Bronchial epithelial cell (primary cell): ENCODE measurements at regions not wholly inside any gene's neighbourhood (a gene's known extent, or its start where the extent isn't known, plus 50 kb on each side); places are given as distances from the start of the nearest gene placed in this dataset.
"Not testable (repeated sequence)": the region's sequence is repeated elsewhere in the genome, so short reads cannot be mapped to it uniquely, and the experiment has no call there.

Experiments
- DNase-seq: peaks from one replicate; pipeline ENCODE4 v3.0.0-alpha.2; 2010; ENCODE audit warnings: low read depth
- FAIRE-seq: peaks from 2 replicates; lab custom pipeline; 2011; peaks lifted over from hg19 to GRCh38; lab: Jason Lieb, UNC
- H3K27me3 ChIP-seq: 2 replicates; pipeline ENCODE4 v1.5.1; 2011; ENCODE audit warnings: low read length; ENCODE audit not compliant: control insufficient read depth, insufficient read depth
- H3K36me3 ChIP-seq: 2 replicates; pipeline ENCODE4 v1.5.1; 2011; ENCODE audit warnings: low read length; ENCODE audit not compliant: control insufficient read depth, insufficient read depth
- H3K4me3 ChIP-seq: 2 replicates; pipeline ENCODE4 v1.5.1; 2011; ENCODE audit warnings: mild to moderate bottlenecking, low read depth, low read length, control low read depth
- CTCF ChIP-seq: IDR thresholded peaks from 2 replicates; pipeline ENCODE4 v1.5.1; 2011; ENCODE audit warnings: mild to moderate bottlenecking, moderate library complexity, low read length, control low read depth, inconsistent platforms; ENCODE audit not compliant: insufficient read depth, severe bottlenecking

GRCh38 chr10:10053051-10053450, 964.6 kb upstream of the CELF2 start:
- no peak for DNase-seq
- no peak for TF ChIP-seq CTCF
- H3K27me3 ChIP-seq = no peaks in the 10 kb centered on the region
- H3K4me3 ChIP-seq = no peak overlapping the region
- FAIRE-seq = no peak
- H3K36me3 ChIP-seq = no peaks in the 10 kb centered on the region

- Histone ChIP-seq H3K27me3 (no peaks in the 10 kb centered on the region), H3K4me3 (no peak overlapping the region), H3K36me3 (no peaks in the 10 kb centered on the region)
- no peak for TF ChIP-seq CTCF
- FAIRE-seq (no peak), DNase-seq (no peak)
Observed at GRCh38 chr10:10054466-10054865, 963.2 kb upstream of the CELF2 start.

- Histone ChIP-seq H3K4me3 (no peak overlapping the region), H3K36me3 (no peaks in the 10 kb centered on the region), H3K27me3 (no peaks in the 10 kb centered on the region)
- no peak for FAIRE-seq
- DNase-seq = no peak
- no peak for TF ChIP-seq CTCF
Observed at GRCh38 chr10:10055656-10056442, 961.8 kb upstream of the CELF2 start.

GRCh38 chr10:10056961-10057360, 960.7 kb upstream of the CELF2 start:
- Histone ChIP-seq H3K36me3 (no peaks in the 10 kb centered on the region), H3K27me3 (no peaks in the 10 kb centered on the region), H3K4me3 (no peak overlapping the region)
- TF ChIP-seq CTCF = no peak
- DNase-seq = no peak
- FAIRE-seq = no peak

GRCh38 chr10:10067644-10068043, 950.0 kb upstream of the CELF2 start:
- FAIRE-seq = no peak
- no peaks in the 10 kb centered on the region for H3K27me3 ChIP-seq

GRCh38 chr10:10074847-10075246, 942.8 kb upstream of the CELF2 start:
- not testable (repeated sequence) for DNase-seq, H3K27me3 ChIP-seq, FAIRE-seq, H3K4me3 ChIP-seq, H3K36me3 ChIP-seq

More at GRCh38 chr10:10067644-10068043, 950.0 kb upstream of the CELF2 start:
- no peak for TF ChIP-seq CTCF
- DNase-seq = no peak
- no peaks in the 10 kb centered on the region for H3K36me3 ChIP-seq
- H3K4me3 ChIP-seq = no peak overlapping the region
